ENCODE measurements at regions not wholly inside any gene's neighbourhood (a gene's known extent, or its start where the extent isn't known, plus 50 kb on each side); places are given as distances from the start of the nearest gene placed in this dataset.

- DNase-seq (ENCODE audit: low read depth) = no peak
- TF ChIP-seq CTCF (IDR thresholded peaks at IDR 0.05; ENCODE audit: insufficient read depth, low read depth, low read length) = no peak
- no peak overlapping the region for H3K4me3 ChIP-seq (ENCODE audit: low read depth, low read length)
These were observed 220.0 kb downstream of the ABHD5 start for GRCh38 chr3:43910750-43911149.

DNA sequence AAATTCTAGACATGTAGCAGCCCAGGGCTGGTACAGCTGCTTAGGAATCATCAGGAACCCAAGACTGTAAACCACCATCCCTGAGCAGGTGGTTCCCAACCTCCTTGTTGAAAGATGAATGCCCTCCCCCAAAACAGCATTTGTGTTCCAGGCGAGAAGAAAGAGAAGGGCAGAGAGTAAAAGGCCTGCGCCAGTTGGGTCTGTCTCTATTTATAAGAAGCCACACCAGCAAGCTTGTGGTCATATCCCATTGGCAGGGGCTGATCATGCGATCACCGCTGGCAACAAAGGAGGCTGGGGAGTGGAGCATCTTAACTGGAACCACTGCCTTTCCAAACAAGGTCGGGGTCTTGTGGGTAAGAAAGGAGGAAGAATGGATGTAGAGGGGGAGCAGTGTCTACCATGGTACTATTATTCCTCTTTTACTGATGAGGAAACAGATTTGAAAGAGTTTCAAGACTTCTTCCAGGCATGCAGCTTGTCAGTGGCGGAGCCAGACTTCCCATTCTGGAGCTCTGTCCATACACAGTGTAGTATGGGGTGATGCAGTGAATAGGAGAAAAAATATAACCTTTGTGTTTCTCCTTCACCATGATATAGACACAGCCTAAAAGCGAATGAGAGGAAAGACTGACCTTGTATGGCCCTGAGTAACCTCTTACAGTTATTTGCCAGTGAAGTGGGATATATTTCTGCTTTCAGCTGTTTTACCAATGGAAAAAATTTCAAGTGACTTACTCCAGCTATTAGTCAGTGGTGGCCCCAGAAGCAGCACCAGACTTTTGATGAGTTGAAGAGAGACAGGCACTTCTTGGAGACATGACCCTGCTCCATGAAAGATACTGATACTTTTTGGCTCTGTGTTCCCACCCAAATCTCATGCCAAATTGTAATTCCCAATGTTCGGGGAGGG lies 222.6 kb downstream of the ABHD5 start:
- TF ChIP-seq CTCF (IDR thresholded peaks at IDR 0.05; ENCODE audit: insufficient read depth, low read depth, low read length) = no peak
- no peak for DNase-seq (ENCODE audit: low read depth)
- H3K4me3 ChIP-seq (ENCODE audit: low read depth, low read length) = no peak overlapping the region

- H3K4me3 ChIP-seq (ENCODE audit: low read depth, low read length) = no peak overlapping the region
- no peak for TF ChIP-seq CTCF (IDR thresholded peaks at IDR 0.05; ENCODE audit: insufficient read depth, low read depth, low read length)
- no peak for DNase-seq (ENCODE audit: low read depth)
These were observed 223.5 kb downstream of the ABHD5 start for GRCh38 chr3:43914269-43914668.

GRCh38 chr3:43915546-43915945 lies 224.8 kb downstream of the ABHD5 start:
- no peak for TF ChIP-seq CTCF (IDR thresholded peaks at IDR 0.05; ENCODE audit: insufficient read depth, low read depth, low read length)
- H3K4me3 ChIP-seq (ENCODE audit: low read depth, low read length) = no peak overlapping the region
- no peak for DNase-seq (ENCODE audit: low read depth)

DNA sequence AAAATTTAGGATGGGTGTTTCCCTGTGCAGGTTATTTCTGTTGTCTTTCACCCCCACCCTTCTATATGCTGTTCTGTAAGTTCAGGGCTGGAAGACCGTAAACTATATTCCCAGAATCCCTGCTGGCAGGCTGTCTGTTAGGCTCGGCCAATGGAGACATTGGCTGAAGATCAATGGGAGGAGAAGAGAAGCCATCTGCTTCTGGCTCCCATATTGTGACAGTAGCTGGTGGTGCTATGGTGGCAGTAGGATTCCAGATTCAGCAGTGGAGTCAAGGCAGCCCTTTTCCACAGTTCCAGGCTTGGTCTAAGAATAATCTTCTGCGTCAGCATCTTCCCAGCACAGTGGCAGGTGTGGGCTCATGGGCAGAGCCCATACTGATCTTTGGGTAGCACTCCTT lies 226.6 kb downstream of the ABHD5 start:
- DNase-seq (ENCODE audit: low read depth) = no peak
- no peak overlapping the region for H3K4me3 ChIP-seq (ENCODE audit: low read depth, low read length)
- no peak for TF ChIP-seq CTCF (IDR thresholded peaks at IDR 0.05; ENCODE audit: insufficient read depth, low read depth, low read length)

DNA sequence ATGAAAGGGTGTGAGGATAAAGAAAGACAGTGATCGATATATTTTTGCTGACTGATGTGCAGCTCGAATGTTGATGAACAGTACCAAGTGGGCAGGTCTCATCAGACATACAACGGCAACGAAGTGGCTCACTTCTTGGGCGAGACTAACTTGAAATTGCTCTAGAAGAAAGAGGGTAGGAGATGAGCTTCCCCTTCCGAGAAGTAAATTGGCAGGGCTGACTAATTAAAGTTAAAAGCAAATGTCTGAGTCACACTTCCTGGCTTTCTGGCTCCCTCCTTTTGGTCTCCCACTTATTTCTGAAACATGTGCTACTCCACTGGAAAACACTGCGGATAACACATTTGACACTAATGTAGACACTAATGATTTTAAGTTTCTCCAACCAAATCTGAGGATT lies 228.3 kb downstream of the ABHD5 start:
- no peak for DNase-seq (ENCODE audit: low read depth)
- no peak overlapping the region for H3K4me3 ChIP-seq (ENCODE audit: low read depth, low read length)
- TF ChIP-seq CTCF (IDR thresholded peaks at IDR 0.05; ENCODE audit: insufficient read depth, low read depth, low read length) = no peak

Measured in fibroblast of villous mesenchyme (primary cell).